ENCODE measurements at regions not wholly inside any gene's neighbourhood (a gene's known extent, or its start where the extent isn't known, plus 50 kb on each side); places are given as distances from the start of the nearest gene placed in this dataset.

DNA sequence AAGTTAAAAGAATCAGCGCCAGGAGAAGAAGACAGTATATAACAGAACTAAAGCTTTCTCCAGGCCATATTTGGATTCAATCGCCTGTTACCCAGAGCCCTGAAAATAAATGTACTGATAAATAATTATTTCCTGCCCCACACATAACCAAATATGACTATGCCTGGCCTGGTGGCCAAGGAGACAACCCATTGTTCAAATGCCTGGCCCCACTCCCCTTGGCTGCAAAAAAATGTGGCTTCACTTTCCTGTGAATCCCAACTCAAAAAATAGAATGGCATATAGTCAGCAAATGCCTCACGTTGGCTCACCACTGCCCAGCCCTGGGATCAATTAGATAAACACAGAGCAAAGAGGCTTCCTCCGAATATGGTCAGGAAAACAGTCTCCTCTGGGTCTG lies 472.1 kb downstream of the BCL11B start:
- Histone ChIP-seq H3K9ac (ENCODE audit: insufficient read depth, low read depth, low read length) (no peak overlapping the region), H3K27ac (ENCODE audit: extremely low read length, insufficient read depth, low read length) (no peak overlapping the region), H3K4me2 (ENCODE audit: low read depth, low read length) (no peak overlapping the region), H3K4me1 (ENCODE audit: insufficient read depth, low read length) (no peaks in the 10 kb centered on the region), H3K79me2 (ENCODE audit: insufficient read depth, low read length) (no peaks in the 10 kb centered on the region), H3K27me3 (ENCODE audit: control insufficient read depth in 1 of 2, insufficient read depth in 2 of 2, low read length in 2 of 2) (no peaks in the 10 kb centered on the region), H2AFZ (ENCODE audit: low read length) (no peak overlapping the region), H3K4me3 (replicated peaks in 1 of 3; ENCODE audit: insufficient read depth in 1 of 3, low read depth in 2 of 3, low read length in 3 of 3) (no peak overlapping the region), H3K36me3 (replicated peaks in 1 of 2; ENCODE audit: control insufficient read depth in 1 of 2, insufficient read depth in 2 of 2, low read length in 2 of 2) (no peaks in the 10 kb centered on the region), H3K9me3 (ENCODE audit: low read length) (peaks cover 19% of the 10 kb centered on the region; the same call in 1 of the 2 replicates), H4K20me1 (ENCODE audit: insufficient read depth, low read length) (no peaks in the 10 kb centered on the region)
- ATAC-seq (no peak), FAIRE-seq (no peak), DNase-seq (ENCODE audit: low spot score) (no peak)
- CTCF ChIA-PET (ENCODE audit: low intra/inter-chr PET ratio, low total read pairs) = no interaction called here
- intact Hi-C loops (cut with micrococcal nuclease; ENCODE audit: unreplicated experiment) = no loop called here
- in situ Hi-C loops (cut with HindIII; ENCODE audit: extremely low pct_ligation_motif_present, low pct_unique_long_range_greater_than_20kb) = no loop called here
- BruUV-seq (replicated peaks) = no TSS peak
- TF ChIP-seq ZNF672 (CRISPR knock-in tag; IDR thresholded peaks at IDR 0.05) = no peak
- no peak for TF ChIP-seq ZNF782 (CRISPR knock-in tag; IDR thresholded peaks at IDR 0.05; ENCODE audit: borderline replicate concordance)
- no peak for TF ChIP-seq PAWR (CRISPR knock-in tag; IDR thresholded peaks at IDR 0.05; ENCODE audit: borderline replicate concordance)
- no peak for TF ChIP-seq BRCA1 (CRISPR knock-in tag; IDR thresholded peaks at IDR 0.05)
- no peak for TF ChIP-seq REL (CRISPR knock-in tag; conservative IDR thresholded peaks at IDR 0.05)
- TF ChIP-seq, protein P1, sequence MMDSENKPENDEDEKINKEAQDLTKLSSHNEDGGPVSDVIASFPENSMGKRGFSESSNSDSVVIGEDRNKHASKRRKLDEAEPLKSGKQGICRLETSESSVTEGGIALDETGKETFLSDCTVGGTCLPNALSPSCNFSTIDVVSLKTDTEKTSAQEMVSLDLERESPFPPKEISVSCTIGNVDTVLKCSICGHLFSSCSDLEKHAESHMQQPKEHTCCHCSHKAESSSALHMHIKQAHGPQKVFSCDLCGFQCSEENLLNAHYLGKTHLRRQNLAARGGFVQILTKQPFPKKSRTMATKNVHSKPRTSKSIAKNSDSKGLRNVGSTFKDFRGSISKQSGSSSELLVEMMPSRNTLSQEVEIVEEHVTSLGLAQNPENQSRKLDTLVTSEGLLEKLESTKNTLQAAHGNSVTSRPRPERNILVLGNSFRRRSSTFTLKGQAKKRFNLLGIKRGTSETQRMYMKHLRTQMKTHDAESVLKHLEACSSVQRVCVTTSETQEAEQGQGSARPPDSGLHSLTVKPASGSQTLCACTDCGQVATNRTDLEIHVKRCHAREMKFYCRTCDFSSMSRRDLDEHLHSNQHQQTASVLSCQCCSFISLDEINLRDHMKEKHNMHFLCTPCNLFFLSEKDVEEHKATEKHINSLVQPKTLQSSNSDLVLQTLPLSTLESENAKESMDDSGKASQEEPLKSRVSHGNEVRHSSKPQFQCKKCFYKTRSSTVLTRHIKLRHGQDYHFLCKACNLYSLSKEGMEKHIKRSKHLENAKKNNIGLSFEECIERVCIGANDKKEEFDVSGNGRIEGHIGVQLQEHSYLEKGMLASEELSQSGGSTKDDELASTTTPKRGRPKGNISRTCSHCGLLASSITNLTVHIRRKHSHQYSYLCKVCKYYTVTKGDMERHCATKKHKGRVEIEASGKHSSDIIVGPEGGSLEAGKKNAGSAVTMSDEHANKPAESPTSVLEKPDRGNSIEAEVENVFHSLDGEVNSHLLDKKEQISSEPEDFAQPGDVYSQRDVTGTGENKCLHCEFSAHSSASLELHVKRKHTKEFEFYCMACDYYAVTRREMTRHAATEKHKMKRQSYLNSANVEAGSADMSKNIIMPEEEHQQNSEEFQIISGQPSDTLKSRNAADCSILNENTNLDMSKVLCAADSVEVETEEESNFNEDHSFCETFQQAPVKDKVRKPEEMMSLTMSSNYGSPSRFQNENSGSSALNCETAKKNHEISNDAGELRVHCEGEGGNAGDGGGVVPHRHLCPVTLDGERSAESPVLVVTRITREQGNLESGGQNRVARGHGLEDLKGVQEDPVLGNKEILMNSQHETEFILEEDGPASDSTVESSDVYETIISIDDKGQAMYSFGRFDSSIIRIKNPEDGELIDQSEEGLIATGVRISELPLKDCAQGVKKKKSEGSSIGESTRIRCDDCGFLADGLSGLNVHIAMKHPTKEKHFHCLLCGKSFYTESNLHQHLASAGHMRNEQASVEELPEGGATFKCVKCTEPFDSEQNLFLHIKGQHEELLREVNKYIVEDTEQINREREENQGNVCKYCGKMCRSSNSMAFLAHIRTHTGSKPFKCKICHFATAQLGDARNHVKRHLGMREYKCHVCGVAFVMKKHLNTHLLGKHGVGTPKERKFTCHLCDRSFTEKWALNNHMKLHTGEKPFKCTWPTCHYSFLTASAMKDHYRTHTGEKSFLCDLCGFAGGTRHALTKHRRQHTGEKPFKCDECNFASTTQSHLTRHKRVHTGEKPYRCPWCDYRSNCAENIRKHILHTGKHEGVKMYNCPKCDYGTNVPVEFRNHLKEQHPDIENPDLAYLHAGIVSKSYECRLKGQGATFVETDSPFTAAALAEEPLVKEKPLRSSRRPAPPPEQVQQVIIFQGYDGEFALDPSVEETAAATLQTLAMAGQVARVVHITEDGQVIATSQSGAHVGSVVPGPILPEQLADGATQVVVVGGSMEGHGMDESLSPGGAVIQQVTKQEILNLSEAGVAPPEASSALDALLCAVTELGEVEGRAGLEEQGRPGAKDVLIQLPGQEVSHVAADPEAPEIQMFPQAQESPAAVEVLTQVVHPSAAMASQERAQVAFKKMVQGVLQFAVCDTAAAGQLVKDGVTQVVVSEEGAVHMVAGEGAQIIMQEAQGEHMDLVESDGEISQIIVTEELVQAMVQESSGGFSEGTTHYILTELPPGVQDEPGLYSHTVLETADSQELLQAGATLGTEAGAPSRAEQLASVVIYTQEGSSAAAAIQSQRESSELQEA (CRISPR knock-in tag; IDR thresholded peaks at IDR 0.05; ENCODE audit: not compliant biosample characterization) = no peak
- no peak for TF ChIP-seq ZNF678 (CRISPR knock-in tag; IDR thresholded peaks at IDR 0.05)
- no peak for TF ChIP-seq ZFP37 (CRISPR knock-in tag; IDR thresholded peaks at IDR 0.05; ENCODE audit: borderline replicate concordance)
- TF ChIP-seq, protein P2, sequence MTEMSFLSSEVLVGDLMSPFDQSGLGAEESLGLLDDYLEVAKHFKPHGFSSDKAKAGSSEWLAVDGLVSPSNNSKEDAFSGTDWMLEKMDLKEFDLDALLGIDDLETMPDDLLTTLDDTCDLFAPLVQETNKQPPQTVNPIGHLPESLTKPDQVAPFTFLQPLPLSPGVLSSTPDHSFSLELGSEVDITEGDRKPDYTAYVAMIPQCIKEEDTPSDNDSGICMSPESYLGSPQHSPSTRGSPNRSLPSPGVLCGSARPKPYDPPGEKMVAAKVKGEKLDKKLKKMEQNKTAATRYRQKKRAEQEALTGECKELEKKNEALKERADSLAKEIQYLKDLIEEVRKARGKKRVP (CRISPR knock-in tag; IDR thresholded peaks at IDR 0.05) = no peak
- TF ChIP-seq, protein P3, sequence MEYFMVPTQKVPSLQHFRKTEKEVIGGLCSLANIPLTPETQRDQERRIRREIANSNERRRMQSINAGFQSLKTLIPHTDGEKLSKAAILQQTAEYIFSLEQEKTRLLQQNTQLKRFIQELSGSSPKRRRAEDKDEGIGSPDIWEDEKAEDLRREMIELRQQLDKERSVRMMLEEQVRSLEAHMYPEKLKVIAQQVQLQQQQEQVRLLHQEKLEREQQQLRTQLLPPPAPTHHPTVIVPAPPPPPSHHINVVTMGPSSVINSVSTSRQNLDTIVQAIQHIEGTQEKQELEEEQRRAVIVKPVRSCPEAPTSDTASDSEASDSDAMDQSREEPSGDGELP (IDR thresholded peaks at IDR 0.05; ENCODE audit: borderline replicate concordance, low read depth) = no peak
- no peak for TF ChIP-seq TBL1XR1 (IDR thresholded peaks at IDR 0.05; ENCODE audit: borderline replicate concordance, low read length, partially characterized antibody)
- no peak for TF ChIP-seq ZNF674 (CRISPR knock-in tag; IDR thresholded peaks at IDR 0.05; ENCODE audit: low read depth)
- TF ChIP-seq ZNF569 (CRISPR knock-in tag; IDR thresholded peaks at IDR 0.05; ENCODE audit: borderline replicate concordance) = no peak
- no peak for TF ChIP-seq RFXANK (CRISPR knock-in tag; IDR thresholded peaks at IDR 0.05)
- no peak for TF ChIP-seq SUZ12 (IDR thresholded peaks at IDR 0.05; ENCODE audit: low read depth, low read length)
- TF ChIP-seq MAFF (IDR thresholded peaks at IDR 0.05; ENCODE audit: low read depth, low read length) = no peak
- POLR2A ChIA-PET = no interaction called here
- WGBS (ENCODE audit: low lambda C conversion rate) = 15% methylated on average over 4 of the region's 4 CpGs

Data from HepG2 (cell line).